Uterus (tissue), 2 donors: ENCODE measurements at regions not wholly inside any gene's neighbourhood (a gene's known extent, or its start where the extent isn't known, plus 50 kb on each side); places are given as distances from the start of the nearest gene placed in this dataset.

Experiments
- POLR2A ChIP-seq, 2 donors: fragments of 450-650 bp; IDR thresholded peaks; one replicate each; pipeline ENCODE4 v1.6.1; 2016; ENCODE audit warnings: antibody characterized with exemption in 2 of 2, mild to moderate bottlenecking in 1 of 2, moderate library complexity in 1 of 2
- TF ChIP-seq, protein P1 (sequence below), 4 experiments: fragments of 200-600 bp in 2 of 4; fragments of 450-650 bp in 2 of 4; sonication (generic) in 2 of 4; IDR thresholded peaks; one replicate each; pipeline ENCODE4 v1.5.1; 2016 to 2019; ENCODE audit warnings: antibody characterized with exemption in 4 of 4, mild to moderate bottlenecking in 2 of 4, moderate library complexity in 1 of 4

GRCh38 chr12:46965137-46965536 is 114.3 kb upstream of the PCED1B start:
- TF ChIP-seq, protein P1, sequence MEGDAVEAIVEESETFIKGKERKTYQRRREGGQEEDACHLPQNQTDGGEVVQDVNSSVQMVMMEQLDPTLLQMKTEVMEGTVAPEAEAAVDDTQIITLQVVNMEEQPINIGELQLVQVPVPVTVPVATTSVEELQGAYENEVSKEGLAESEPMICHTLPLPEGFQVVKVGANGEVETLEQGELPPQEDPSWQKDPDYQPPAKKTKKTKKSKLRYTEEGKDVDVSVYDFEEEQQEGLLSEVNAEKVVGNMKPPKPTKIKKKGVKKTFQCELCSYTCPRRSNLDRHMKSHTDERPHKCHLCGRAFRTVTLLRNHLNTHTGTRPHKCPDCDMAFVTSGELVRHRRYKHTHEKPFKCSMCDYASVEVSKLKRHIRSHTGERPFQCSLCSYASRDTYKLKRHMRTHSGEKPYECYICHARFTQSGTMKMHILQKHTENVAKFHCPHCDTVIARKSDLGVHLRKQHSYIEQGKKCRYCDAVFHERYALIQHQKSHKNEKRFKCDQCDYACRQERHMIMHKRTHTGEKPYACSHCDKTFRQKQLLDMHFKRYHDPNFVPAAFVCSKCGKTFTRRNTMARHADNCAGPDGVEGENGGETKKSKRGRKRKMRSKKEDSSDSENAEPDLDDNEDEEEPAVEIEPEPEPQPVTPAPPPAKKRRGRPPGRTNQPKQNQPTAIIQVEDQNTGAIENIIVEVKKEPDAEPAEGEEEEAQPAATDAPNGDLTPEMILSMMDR (IDR thresholded peaks at IDR 0.05) = no peak
- no peak for TF ChIP-seq POLR2A (IDR thresholded peaks at IDR 0.05)
